ENCODE measurements at regions not wholly inside any gene's neighbourhood (a gene's known extent, or its start where the extent isn't known, plus 50 kb on each side); places are given as distances from the start of the nearest gene placed in this dataset.
"Not testable (repeated sequence)": the region's sequence is repeated elsewhere in the genome, so short reads cannot be mapped to it uniquely, and the experiment has no call there.

- TF ChIP-seq, protein P1, sequence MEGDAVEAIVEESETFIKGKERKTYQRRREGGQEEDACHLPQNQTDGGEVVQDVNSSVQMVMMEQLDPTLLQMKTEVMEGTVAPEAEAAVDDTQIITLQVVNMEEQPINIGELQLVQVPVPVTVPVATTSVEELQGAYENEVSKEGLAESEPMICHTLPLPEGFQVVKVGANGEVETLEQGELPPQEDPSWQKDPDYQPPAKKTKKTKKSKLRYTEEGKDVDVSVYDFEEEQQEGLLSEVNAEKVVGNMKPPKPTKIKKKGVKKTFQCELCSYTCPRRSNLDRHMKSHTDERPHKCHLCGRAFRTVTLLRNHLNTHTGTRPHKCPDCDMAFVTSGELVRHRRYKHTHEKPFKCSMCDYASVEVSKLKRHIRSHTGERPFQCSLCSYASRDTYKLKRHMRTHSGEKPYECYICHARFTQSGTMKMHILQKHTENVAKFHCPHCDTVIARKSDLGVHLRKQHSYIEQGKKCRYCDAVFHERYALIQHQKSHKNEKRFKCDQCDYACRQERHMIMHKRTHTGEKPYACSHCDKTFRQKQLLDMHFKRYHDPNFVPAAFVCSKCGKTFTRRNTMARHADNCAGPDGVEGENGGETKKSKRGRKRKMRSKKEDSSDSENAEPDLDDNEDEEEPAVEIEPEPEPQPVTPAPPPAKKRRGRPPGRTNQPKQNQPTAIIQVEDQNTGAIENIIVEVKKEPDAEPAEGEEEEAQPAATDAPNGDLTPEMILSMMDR (conservative IDR thresholded peaks at IDR 0.05), result not testable (repeated sequence)
- not testable (repeated sequence) for TF ChIP-seq EZH2 (IDR thresholded peaks at IDR 0.05; ENCODE audit: low read depth)
These were observed 92.0 kb downstream of the TRIM69 start for GRCh38 chr15:44828229-44828914.

All from PC-9 (cell line).